Neural progenitor cell (in vitro differentiated cells): ENCODE measurements at regions not wholly inside any gene's neighbourhood (a gene's known extent, or its start where the extent isn't known, plus 50 kb on each side); places are given as distances from the start of the nearest gene placed in this dataset.

ENCODE experiments used
- EZH2phosphoT487 ChIP-seq: fragments of 200-600 bp; sonication (generic); IDR thresholded peaks from 2 replicates; pipeline ENCODE4 v1.6.1; 2017; ENCODE audit warnings: antibody characterized with exemption
- TF ChIP-seq, protein P1 (sequence below): fragments of 200-600 bp; sonication (generic); IDR thresholded peaks from 2 replicates; pipeline ENCODE4 v1.5.1; 2017; ENCODE audit warnings: antibody characterized with exemption, mild to moderate bottlenecking

- TF ChIP-seq, protein P1, sequence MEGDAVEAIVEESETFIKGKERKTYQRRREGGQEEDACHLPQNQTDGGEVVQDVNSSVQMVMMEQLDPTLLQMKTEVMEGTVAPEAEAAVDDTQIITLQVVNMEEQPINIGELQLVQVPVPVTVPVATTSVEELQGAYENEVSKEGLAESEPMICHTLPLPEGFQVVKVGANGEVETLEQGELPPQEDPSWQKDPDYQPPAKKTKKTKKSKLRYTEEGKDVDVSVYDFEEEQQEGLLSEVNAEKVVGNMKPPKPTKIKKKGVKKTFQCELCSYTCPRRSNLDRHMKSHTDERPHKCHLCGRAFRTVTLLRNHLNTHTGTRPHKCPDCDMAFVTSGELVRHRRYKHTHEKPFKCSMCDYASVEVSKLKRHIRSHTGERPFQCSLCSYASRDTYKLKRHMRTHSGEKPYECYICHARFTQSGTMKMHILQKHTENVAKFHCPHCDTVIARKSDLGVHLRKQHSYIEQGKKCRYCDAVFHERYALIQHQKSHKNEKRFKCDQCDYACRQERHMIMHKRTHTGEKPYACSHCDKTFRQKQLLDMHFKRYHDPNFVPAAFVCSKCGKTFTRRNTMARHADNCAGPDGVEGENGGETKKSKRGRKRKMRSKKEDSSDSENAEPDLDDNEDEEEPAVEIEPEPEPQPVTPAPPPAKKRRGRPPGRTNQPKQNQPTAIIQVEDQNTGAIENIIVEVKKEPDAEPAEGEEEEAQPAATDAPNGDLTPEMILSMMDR: no peak
- TF ChIP-seq EZH2phosphoT487: no peak
Measured at GRCh38 chr16:79679334-79679733, 78.8 kb upstream of the MAF start.
